Activated gamma-delta T cell (primary cell): ENCODE measurements at regions not wholly inside any gene's neighbourhood (a gene's known extent, or its start where the extent isn't known, plus 50 kb on each side); places are given as distances from the start of the nearest gene placed in this dataset.
"Not testable (repeated sequence)": the region's sequence is repeated elsewhere in the genome, so short reads cannot be mapped to it uniquely, and the experiment has no call there.

Source experiments
- DNase-seq: peaks from one replicate; lab custom pipeline; 2025; lab: John Stamatoyannopoulos, UW

- no peak for DNase-seq
These were observed 291.4 kb upstream of the FZD8 start for GRCh38 chr10:35933491-35933890.

GRCh38 chr10:35929962-35930361 is 287.9 kb upstream of the FZD8 start:
- DNase-seq, result not testable (repeated sequence)

DNA sequence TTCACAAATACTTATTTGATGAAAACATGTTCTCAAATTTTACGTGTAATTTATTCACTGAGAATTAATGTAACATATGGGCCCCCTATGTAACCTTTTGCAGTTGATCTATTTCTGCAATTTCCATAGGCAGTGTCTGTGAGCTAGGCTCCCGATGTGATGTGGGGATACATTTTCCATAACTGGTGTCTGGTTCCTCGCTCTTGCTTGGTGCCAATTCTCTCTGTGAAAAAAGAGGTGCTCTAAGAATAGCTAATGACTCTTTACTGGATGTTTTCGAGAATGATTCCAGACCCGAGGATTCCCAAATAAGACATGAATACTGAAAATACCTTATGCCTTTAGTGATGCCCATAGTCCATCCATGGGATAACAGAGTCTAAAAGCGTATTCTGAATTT is 286.7 kb upstream of the FZD8 start:
- DNase-seq, result no peak

DNA sequence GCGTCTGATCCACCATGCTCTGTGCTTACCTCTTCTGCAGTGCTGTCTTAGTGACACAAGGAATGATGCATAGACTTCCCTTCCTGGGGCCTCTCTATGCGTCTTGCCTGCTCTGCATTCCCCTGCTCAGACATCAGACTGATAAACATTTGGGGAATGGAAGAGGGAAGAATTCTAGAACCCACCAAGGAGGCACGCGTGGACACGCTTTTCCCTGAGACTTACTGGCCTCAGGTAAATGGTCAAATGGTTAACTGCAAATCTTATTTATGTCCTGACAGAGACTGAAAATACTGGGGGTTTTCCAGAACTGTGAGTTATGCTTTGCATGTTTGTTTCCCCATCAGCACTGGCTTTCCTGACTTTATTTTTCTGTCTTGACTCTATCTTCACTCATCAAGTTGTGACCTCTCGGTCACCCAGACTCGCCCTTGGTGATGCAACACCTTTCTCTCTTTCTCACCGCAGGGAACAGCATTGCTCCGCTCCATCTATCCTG is 285.9 kb upstream of the FZD8 start:
- no peak for DNase-seq

DNA sequence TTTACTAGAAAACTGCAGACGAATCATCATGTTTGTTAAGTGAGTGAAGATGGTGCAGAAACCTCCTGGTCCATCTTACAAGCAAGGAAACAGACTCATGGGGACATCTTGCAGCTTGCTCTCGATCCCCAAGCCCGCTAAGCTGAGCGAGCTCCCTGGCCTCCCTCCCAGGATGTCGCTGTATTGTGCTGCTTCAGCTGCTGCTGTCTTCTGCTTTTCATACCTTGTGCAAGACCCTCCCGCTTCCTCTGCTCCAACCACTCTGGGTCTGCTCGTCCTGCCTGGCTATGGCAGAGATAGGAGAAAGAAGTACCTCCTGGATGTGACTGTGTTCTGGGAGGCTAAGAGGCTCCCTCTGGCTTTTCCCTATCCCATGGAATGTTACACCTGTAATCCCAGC is 285.2 kb upstream of the FZD8 start:
- DNase-seq, result no peak

DNA sequence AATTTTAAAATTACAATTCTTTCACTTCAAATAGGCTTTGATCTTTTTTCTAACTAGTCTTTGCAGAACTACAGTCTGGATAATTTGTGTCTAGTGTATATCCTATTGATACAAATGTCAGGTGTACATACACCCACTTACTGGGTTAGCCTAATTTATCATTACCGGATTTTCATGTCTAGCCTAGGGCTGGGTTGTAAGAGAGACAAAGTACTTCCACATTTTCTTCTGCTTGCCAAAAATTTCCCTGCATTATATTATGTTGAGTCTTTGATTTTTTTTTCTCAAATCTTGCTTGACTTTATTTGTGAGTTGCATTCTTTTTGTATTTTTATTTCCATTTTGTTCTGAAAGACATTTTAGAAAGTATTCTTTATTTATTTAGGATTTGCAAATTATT is 284.8 kb upstream of the FZD8 start:
- no peak for DNase-seq

- DNase-seq, result no peak
These were observed 283.4 kb upstream of the FZD8 start for GRCh38 chr10:35925493-35925892.

DNA sequence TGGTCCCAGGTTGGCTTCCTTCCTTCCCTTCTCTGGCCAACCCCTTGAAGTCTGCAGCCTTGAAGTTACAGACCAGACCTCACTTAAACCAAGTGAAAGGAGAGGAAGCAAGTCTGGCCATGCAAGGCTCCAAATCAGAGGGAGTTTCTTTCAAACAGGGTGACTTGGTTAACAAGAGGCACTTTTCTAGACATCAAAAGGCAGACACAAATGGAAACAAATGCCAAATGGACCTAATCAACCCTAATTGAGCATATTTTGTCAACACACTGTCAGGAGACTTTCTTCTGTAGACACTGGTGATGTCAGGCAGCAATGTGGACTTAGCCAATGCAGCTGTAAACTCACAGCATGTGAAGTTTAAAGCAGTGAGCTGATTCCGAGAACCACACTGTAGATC is 282.7 kb upstream of the FZD8 start:
- DNase-seq, result no peak

DNA sequence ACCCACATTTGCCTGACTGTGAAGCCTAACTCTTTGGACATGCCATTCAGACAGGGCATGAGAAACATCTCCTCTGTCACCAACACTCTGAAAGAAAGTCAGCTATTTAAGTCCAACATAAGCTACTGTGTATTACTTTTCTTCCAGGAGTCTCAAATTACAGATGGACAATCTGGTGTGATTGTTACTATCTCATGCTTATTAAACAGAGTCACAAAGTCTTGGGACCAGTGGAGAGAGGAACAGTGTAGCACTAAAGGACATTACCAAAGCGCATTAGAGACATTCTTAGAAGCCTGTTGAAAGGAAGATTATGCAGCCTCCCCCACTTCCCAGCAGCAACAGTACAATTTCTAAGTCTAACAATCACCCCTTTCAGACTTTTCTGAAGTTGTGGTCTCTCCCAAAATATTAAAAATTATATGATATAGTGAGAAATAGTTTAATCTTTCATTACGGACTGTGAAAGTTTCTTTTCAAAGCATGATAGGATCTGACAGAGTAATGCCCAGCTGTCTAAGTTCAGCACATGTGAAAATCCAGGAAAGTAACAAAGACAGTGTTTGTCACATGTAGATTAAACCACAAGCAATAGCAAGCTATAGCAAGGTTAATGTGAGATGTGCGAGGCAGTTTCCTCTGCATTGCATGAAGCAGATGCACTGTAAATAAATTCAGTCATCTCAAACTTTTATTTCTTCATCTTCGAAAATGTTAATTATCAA is 280.9 kb upstream of the FZD8 start:
- no peak for DNase-seq

GRCh38 chr10:35921866-35922350 is 279.8 kb upstream of the FZD8 start:
- no peak for DNase-seq

DNA sequence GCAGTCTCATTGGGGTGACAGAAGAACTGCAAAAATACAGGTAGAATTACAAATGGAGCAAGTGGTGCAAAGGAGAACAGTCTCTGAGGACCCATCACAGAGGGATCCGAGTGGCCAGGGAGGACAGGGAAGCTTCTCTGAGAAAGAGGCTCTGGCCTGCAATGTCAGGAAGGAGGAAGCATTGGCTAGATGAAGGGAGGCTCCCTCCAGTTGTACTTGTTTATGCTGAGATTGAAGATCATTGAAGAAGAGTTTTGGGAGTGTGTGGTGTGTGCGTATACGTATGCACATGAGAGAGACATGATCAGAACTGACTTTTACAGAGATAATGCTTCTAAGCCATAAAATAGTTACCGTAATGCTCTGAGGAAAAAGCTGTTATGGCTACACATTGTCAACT is 274.7 kb upstream of the FZD8 start:
- no peak for DNase-seq

DNA sequence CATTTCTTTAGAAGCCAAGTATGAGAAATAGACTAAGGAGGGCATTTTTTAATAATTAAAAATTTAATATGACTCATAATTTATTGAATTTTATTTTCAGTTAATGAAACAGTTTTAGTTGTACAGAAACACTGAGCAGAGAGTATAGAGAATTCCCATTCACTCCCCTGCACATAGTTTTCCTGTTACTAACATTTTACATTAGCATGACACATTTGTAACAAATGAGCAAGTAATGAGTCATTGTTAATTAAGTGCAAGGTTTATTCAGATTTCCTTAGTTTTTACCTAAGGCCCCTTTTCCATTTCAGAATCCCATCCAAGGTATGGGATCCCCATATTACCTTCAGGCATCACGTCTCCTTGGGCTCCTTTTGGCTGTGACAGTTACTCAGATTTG is 271.5 kb upstream of the FZD8 start:
- DNase-seq, result no peak

DNA sequence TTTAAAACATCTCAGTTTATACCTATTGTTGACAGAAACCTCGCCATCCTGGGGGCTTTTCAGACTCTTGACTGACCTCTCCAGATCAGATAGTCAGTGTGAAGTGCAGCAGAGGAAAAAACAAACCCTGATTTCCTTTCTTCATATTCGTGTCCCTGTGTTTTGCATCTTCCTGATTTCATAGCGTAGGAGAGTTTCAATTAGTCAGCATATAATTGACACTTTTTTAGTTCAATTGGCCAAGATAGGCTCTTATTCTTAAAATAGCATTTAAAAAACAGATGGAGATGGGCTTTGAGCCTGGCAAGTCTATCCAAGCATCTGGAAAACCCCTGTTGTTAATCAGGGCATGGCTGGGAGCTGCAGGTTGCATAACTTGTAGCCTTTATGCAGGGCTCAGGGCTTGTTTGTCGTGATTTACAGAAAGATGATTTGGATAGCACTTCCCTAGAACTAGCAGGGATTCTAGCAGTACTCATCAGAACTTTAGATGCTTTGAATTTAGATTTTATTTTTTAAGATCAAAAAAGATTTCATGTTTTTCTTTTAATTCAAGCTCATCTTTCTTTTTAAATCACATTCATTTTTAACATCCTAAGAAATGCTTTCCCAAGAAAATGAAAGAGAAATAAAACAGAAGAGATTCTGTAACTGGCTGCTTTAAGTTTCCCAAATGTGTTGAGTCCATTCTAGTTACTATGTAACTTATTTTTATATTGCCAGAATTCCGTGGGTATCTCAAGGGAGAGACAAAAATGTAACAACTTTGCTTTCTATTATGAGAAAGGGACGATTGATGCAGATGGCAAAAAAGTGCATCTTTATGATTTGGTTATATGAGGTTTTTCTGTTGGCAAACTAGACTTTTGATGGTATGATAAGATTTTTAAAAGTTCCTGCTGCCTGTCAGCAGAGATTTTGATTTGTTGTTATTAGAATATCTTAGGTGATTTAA is 270.8 kb upstream of the FZD8 start:
- no peak for DNase-seq

- DNase-seq, result no peak
These were observed 269.9 kb upstream of the FZD8 start for GRCh38 chr10:35911954-35912353.

DNA sequence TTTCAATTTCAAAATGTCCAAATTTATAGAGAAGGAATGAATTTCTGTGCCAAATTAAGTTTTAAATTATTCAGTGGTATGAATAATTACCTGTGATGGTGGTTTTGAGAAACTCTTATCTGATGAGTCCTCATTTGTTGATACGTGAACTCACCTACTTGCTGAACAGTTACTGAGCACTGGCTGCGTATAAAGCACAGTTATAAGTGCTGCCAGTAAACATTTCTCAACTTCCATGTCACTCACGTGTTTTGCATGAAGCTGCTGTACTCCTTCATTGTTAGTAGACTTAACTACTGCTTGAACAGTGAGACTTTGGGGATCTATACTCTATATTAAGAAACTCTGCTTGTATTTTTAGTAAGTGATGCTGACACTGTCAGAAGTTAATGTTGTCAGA is 269.1 kb upstream of the FZD8 start:
- DNase-seq, result no peak

DNA sequence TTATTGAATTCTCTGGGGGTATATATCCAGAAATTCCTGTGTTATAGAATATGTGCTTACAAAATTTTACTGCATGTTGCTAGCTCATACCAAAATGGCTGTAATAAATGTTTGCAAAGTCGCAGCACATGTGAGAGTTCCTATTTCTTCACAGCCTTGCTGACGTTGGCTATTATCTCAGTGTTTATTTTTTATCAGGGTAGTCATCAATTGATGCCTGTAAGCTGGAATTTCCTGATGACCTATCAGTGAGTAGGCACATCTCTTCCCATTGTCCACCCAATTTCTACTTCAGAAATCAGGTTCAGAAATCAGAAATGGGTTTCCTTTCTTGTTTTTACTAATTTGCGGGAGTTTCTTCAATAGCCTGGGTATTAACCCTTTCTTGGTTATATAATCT is 268.1 kb upstream of the FZD8 start:
- no peak for DNase-seq

DNA sequence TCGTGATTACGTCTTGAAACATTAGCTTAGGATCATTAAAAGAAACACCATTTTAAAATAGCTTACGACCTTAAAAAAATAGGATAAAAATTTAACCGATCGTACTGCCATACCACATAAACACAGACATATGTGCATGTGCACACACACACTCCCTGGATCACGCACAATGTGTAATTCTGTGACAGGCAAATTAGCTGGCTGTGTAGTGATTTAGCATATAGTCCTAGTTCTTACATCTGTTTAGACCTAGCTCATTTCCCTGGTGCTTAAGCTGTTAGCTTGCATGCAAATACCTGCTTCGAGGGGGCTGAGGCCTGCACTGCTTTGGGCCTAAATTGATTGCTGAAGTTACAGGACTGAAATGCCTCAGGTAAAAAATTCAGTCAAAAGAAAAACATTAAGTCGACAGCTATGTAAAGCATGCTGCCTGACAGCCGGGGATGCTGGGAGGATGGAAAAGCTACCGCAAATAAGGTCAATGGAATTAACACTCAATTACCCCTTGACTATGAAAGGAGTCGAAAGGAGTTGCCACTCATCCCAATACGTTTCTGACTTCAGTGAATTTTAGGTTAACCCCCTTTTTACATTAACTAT is 267.1 kb upstream of the FZD8 start:
- DNase-seq, result no peak

DNA sequence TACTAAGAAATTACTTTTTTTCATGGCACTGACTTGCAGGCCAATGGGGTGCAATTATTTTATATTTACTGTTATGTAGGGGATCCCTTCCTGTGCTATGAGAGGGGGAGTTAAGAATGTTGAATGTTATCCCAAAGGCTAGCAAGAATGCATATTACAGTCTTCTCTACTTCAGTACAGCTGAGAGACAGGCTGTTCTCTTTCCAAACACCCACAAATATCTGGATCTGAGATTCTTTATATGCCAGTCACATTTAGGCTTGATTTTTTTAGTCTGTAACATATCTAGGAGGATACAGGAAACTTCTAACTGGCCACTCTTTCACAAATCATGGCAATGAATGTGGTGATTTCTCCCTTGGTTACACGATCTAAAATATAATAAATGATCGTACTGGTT is 266.4 kb upstream of the FZD8 start:
- DNase-seq, result no peak

- no peak for DNase-seq
These were observed 265.5 kb upstream of the FZD8 start for GRCh38 chr10:35907548-35907947.

DNA sequence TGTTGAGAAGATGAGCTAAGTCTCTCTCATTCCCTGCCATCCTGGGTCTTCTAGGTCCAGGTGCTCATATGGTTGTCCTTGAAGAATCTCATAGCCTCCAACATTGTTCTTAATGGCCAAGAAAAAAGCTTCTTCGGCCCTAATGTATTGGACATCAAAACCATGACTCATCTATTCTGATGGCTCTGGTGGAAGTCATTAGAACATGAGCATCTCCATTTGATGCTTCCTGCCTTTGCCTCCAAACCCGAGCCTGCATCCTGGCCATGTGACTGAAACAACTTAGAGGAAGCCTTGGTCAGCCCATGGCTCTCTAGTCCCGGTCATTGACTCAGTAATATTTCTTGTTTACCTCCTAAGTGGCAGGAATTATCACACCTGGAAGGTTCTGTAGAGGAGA is 264.1 kb upstream of the FZD8 start:
- no peak for DNase-seq

GRCh38 chr10:35903021-35903420 is 260.9 kb upstream of the FZD8 start:
- no peak for DNase-seq

DNA sequence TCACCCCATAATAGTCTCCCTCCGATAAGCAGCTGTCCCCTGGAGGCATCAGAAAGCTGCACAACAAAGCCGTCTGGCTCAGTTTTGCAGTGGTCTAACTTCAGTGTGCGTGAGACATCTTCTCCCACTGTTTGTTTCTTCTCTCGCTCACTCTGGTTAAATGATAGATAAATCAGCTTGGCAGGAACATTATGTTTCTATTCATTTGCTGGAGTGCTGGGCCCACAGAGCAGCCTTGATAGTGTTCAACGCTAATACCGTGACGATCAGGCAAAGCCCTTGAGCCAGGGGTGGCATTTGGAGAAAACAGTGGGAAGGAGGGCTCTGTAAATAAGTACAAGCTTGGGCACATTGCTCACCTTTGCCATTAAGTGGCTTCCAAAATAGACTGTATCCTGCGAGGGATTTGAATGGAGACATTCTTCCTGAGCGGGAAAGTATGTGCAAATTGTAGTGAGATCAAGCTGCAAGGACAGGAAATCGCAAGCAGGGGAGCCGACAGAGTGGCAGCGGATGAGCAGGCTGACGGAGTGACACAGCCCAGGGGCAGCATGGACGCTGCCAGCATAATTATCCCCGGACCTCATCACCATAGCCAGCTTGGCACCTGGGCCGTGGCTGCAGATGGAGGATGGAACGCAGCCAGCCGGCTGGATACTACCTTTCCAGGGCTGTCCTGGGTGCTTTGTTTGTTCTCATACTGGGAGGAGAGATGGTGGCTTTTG is 256.8 kb upstream of the FZD8 start:
- no peak for DNase-seq
